ENCODE measurements at regions not wholly inside any gene's neighbourhood (a gene's known extent, or its start where the extent isn't known, plus 50 kb on each side); places are given as distances from the start of the nearest gene placed in this dataset.

GRCh38 chr9:107867738-107868137 is 378.2 kb upstream of the KLF4 start:
- Histone ChIP-seq H3K4me1 (peaks cover 0 to 10% (median 8%) of the 10 kb centered on the region in 4 donors), H3K27ac (no peak overlapping the region), H3K9me3 (no peaks in the 10 kb centered on the region), H3K4me3 (no peak overlapping the region), H3K36me3 (no peaks in the 10 kb centered on the region), H3K27me3 (no peaks in the 10 kb centered on the region)
- no peak for DNase-seq
- no peak for TF ChIP-seq POLR2AphosphoS5 (IDR thresholded peaks at IDR 0.05)
- no peak for TF ChIP-seq POLR2A (IDR thresholded peaks at IDR 0.05)
- TF ChIP-seq EP300 (IDR thresholded peaks at IDR 0.05): no peak
- no peak for TF ChIP-seq CTCF (IDR thresholded peaks at IDR 0.05)
- intact Hi-C loops (cut with DNase I): no loop called here
- 94 to 95% methylated on average over 5 of the region's 5 CpGs for WGBS, 2 donors

- H3K27me3 ChIP-seq: no peaks in the 10 kb centered on the region
Observed at GRCh38 chr9:107866711-107867311, 377.2 kb upstream of the KLF4 start.

GRCh38 chr9:107863396-107863795 is 373.8 kb upstream of the KLF4 start:
- 82 to 85% methylated on average over 4 of the region's 4 CpGs for WGBS, 2 donors

More at GRCh38 chr9:107866711-107867311, 377.2 kb upstream of the KLF4 start:
- DNase-seq: no peak
- intact Hi-C loops (cut with DNase I): no loop called here
- Histone ChIP-seq H3K36me3 (no peaks in the 10 kb centered on the region), H3K9me3 (no peaks in the 10 kb centered on the region), H3K4me1 (peaks cover 0 to 10% (median 8%) of the 10 kb centered on the region in 4 donors), H3K4me3 (no peak overlapping the region), H3K27ac (no peak overlapping the region)
- TF ChIP-seq POLR2AphosphoS5 (IDR thresholded peaks at IDR 0.05) (no peak), CTCF (IDR thresholded peaks at IDR 0.05) (no peak), EP300 (IDR thresholded peaks at IDR 0.05) (no peak), POLR2A (IDR thresholded peaks at IDR 0.05) (no peak)

GRCh38 chr9:107862881-107863280 is 373.3 kb upstream of the KLF4 start:
- Histone ChIP-seq H3K36me3 (no peaks in the 10 kb centered on the region), H3K4me1 (peaks cover 0 to 10% (median 8%) of the 10 kb centered on the region in 4 donors), H3K27me3 (no peaks in the 10 kb centered on the region), H3K4me3 (no peak overlapping the region), H3K27ac (no peak overlapping the region), H3K9me3 (no peaks in the 10 kb centered on the region)
- 69 to 84% methylated on average over 1 of the region's 1 CpG for WGBS, 2 donors
- TF ChIP-seq POLR2AphosphoS5 (IDR thresholded peaks at IDR 0.05) (no peak), CTCF (IDR thresholded peaks at IDR 0.05) (no peak), POLR2A (IDR thresholded peaks at IDR 0.05) (no peak), EP300 (IDR thresholded peaks at IDR 0.05) (no peak)
- no peak for DNase-seq
- intact Hi-C loops (cut with DNase I): no loop called here

More at GRCh38 chr9:107863396-107863795, 373.8 kb upstream of the KLF4 start:
- TF ChIP-seq POLR2A (IDR thresholded peaks at IDR 0.05) (no peak), CTCF (IDR thresholded peaks at IDR 0.05) (no peak), POLR2AphosphoS5 (IDR thresholded peaks at IDR 0.05) (no peak), EP300 (IDR thresholded peaks at IDR 0.05) (no peak)
- intact Hi-C loops (cut with DNase I): no loop called here
- H3K36me3 ChIP-seq: no peaks in the 10 kb centered on the region
- no peaks in the 10 kb centered on the region for H3K9me3 ChIP-seq
- H3K27ac ChIP-seq: no peak overlapping the region
- no peaks in the 10 kb centered on the region for H3K27me3 ChIP-seq
- no peak for DNase-seq
- peaks cover 0 to 10% (median 8%) of the 10 kb centered on the region in 4 donors for H3K4me1 ChIP-seq
- no peak overlapping the region for H3K4me3 ChIP-seq

- Histone ChIP-seq H3K4me3 (no peak overlapping the region), H3K27me3 (no peaks in the 10 kb centered on the region), H3K36me3 (no peaks in the 10 kb centered on the region), H3K4me1 (peaks cover 0 to 10% (median 8%) of the 10 kb centered on the region in 4 donors), H3K27ac (no peak overlapping the region), H3K9me3 (no peaks in the 10 kb centered on the region)
- intact Hi-C loops (cut with DNase I): no loop called here
- WGBS, 2 donors: 74 to 85% methylated on average over 1 of the region's 1 CpG
- no peak for DNase-seq
- TF ChIP-seq POLR2AphosphoS5 (IDR thresholded peaks at IDR 0.05) (no peak), CTCF (IDR thresholded peaks at IDR 0.05) (no peak), EP300 (IDR thresholded peaks at IDR 0.05) (no peak), POLR2A (IDR thresholded peaks at IDR 0.05) (no peak)
Observed at GRCh38 chr9:107862323-107862722, 372.8 kb upstream of the KLF4 start.
